GM23338 (cell line): ENCODE measurements at regions not wholly inside any gene's neighbourhood (a gene's known extent, or its start where the extent isn't known, plus 50 kb on each side); places are given as distances from the start of the nearest gene placed in this dataset.

ENCODE experiments used
- ATAC-seq: fragments of 200-7000 bp; cut with Tn5 transposase; 3 replicates; pipeline ENCODE4 v1.9.1; 2020
- DNase-seq: peaks from one replicate; pipeline ENCODE4 v3.0.0-alpha.2; 2015; ENCODE audit warnings: low spot score
- H2AFZ ChIP-seq: fragments of 200-600 bp; sonication (generic); 2 replicates; pipeline ENCODE4 v1.8.0; 2016; ENCODE audit warnings: antibody characterized with exemption, mild to moderate bottlenecking, moderate library complexity
- H3F3A ChIP-seq: fragments of 200-600 bp; sonication (generic); replicated peaks from 2 replicates; pipeline ENCODE4 v1.8.0; 2017; ENCODE audit warnings: antibody characterized with exemption, mixed run types, low read depth
- H3K27ac ChIP-seq: fragments of 200-600 bp; sonication (generic); 2 replicates; pipeline ENCODE4 v1.6.1; 2016; ENCODE audit warnings: low read depth
- H3K27me3 ChIP-seq: fragments of 200-600 bp; sonication (generic); 2 replicates; pipeline ENCODE4 v1.8.0; 2016; ENCODE audit warnings: mild to moderate bottlenecking, mixed run types, moderate library complexity; ENCODE audit not compliant: insufficient read depth
- H3K36me3 ChIP-seq: fragments of 200-600 bp; sonication (generic); 2 replicates; pipeline ENCODE4 v1.8.0; 2016; ENCODE audit warnings: mild to moderate bottlenecking; ENCODE audit not compliant: insufficient read depth
- H3K4me1 ChIP-seq: fragments of 200-600 bp; sonication (generic); 2 replicates; pipeline ENCODE4 v1.8.0; 2016; ENCODE audit warnings: mild to moderate bottlenecking, moderate library complexity; ENCODE audit not compliant: insufficient read depth
- H3K4me2 ChIP-seq: fragments of 200-600 bp; sonication (generic); 2 replicates; pipeline ENCODE4 v1.7.1; 2017; ENCODE audit warnings: mixed run types
- H3K4me3 ChIP-seq: fragments of 200-600 bp; sonication (generic); 2 replicates; pipeline ENCODE4 v1.6.1; 2016; ENCODE audit warnings: mixed run types
- H3K79me2 ChIP-seq: fragments of 200-600 bp; sonication (generic); replicated peaks from 2 replicates; pipeline ENCODE4 v1.8.0; 2017; ENCODE audit warnings: mild to moderate bottlenecking; ENCODE audit not compliant: insufficient read depth
- H3K9me2 ChIP-seq: fragments of 200-600 bp; sonication (generic); 2 replicates; pipeline ENCODE4 v1.8.0; 2017; ENCODE audit not compliant: insufficient read depth
- H4K20me1 ChIP-seq: fragments of 200-600 bp; sonication (generic); replicated peaks from 2 replicates; pipeline ENCODE4 v1.8.0; 2017; ENCODE audit warnings: mild to moderate bottlenecking; ENCODE audit not compliant: insufficient read depth
- H3K27ac Mint-ChIP-seq: 2 replicates; pipeline ENCODE4 v1.8.0; 2020; ENCODE audit warnings: inconsistent platforms, mild to moderate bottlenecking, moderate library complexity, mixed read lengths
- H3K27me3 Mint-ChIP-seq: 3 replicates; pipeline ENCODE4 v1.8.0; 2022; ENCODE audit warnings: low read depth, mild to moderate bottlenecking, moderate library complexity, mixed read lengths, inconsistent platforms; ENCODE audit not compliant: insufficient read depth, poor library complexity
- H3K36me3 Mint-ChIP-seq: 3 replicates; pipeline ENCODE4 v1.8.0; 2021; ENCODE audit warnings: low read depth, mild to moderate bottlenecking, inconsistent platforms, moderate library complexity, mixed read lengths
- H3K4me1 Mint-ChIP-seq: 3 replicates; pipeline ENCODE4 v1.8.0; 2020; ENCODE audit warnings: mild to moderate bottlenecking, inconsistent platforms, mixed read lengths
- H3K4me3 Mint-ChIP-seq: 3 replicates; pipeline ENCODE4 v1.8.0; 2021; ENCODE audit warnings: moderate library complexity, mild to moderate bottlenecking, inconsistent platforms, mixed read lengths
- H3K9me3 Mint-ChIP-seq: 3 replicates; pipeline ENCODE4 v1.8.0; 2020; ENCODE audit warnings: moderate library complexity, mild to moderate bottlenecking, inconsistent platforms, mixed read lengths
- CTCF ChIP-seq, 2 experiments: fragments of 200-600 bp in 1 of 2; sonication (generic) in 1 of 2; conservative IDR thresholded peaks; 2 replicates each; pipeline versions ENCODE4 v1.5.1 to v1.6.1; 2016 to 2017; ENCODE audit warnings: antibody characterized with exemption in 2 of 2, low read depth in 2 of 2, mild to moderate bottlenecking in 2 of 2, moderate library complexity in 1 of 2
- EZH2phosphoT487 ChIP-seq: fragments of 200-600 bp; sonication (generic); IDR thresholded peaks from one replicate; pipeline ENCODE4 v1.8.1; 2018; ENCODE audit warnings: antibody characterized with exemption; ENCODE audit not compliant: unreplicated experiment
- TF ChIP-seq, protein P1 (sequence below): fragments of 250-450 bp; sonication (Bioruptor Pico); IDR thresholded peaks from 2 replicates; pipeline ENCODE4 v1.5.0; 2020; ENCODE audit warnings: mild to moderate bottlenecking, moderate library complexity

- no peak overlapping the region for H3K27ac Mint-ChIP-seq
- no peaks in the 10 kb centered on the region for H3K9me2 ChIP-seq
- H3K27ac ChIP-seq = no peak overlapping the region
- no peak overlapping the region for H2AFZ ChIP-seq
- H3K36me3 Mint-ChIP-seq = no peaks in the 10 kb centered on the region
- H4K20me1 ChIP-seq = no peaks in the 10 kb centered on the region
- ATAC-seq (peak; percentile 54), DNase-seq (peak; percentile 59)
- H3K4me3 ChIP-seq = no peak overlapping the region
- no peaks in the 10 kb centered on the region for H3F3A ChIP-seq
- H3K79me2 ChIP-seq = no peaks in the 10 kb centered on the region
- peaks cover 27% of the 10 kb centered on the region for H3K27me3 ChIP-seq
- H3K4me1 Mint-ChIP-seq = peaks cover 33% of the 10 kb centered on the region
- no peaks in the 10 kb centered on the region for H3K36me3 ChIP-seq
- TF ChIP-seq, protein P1, sequence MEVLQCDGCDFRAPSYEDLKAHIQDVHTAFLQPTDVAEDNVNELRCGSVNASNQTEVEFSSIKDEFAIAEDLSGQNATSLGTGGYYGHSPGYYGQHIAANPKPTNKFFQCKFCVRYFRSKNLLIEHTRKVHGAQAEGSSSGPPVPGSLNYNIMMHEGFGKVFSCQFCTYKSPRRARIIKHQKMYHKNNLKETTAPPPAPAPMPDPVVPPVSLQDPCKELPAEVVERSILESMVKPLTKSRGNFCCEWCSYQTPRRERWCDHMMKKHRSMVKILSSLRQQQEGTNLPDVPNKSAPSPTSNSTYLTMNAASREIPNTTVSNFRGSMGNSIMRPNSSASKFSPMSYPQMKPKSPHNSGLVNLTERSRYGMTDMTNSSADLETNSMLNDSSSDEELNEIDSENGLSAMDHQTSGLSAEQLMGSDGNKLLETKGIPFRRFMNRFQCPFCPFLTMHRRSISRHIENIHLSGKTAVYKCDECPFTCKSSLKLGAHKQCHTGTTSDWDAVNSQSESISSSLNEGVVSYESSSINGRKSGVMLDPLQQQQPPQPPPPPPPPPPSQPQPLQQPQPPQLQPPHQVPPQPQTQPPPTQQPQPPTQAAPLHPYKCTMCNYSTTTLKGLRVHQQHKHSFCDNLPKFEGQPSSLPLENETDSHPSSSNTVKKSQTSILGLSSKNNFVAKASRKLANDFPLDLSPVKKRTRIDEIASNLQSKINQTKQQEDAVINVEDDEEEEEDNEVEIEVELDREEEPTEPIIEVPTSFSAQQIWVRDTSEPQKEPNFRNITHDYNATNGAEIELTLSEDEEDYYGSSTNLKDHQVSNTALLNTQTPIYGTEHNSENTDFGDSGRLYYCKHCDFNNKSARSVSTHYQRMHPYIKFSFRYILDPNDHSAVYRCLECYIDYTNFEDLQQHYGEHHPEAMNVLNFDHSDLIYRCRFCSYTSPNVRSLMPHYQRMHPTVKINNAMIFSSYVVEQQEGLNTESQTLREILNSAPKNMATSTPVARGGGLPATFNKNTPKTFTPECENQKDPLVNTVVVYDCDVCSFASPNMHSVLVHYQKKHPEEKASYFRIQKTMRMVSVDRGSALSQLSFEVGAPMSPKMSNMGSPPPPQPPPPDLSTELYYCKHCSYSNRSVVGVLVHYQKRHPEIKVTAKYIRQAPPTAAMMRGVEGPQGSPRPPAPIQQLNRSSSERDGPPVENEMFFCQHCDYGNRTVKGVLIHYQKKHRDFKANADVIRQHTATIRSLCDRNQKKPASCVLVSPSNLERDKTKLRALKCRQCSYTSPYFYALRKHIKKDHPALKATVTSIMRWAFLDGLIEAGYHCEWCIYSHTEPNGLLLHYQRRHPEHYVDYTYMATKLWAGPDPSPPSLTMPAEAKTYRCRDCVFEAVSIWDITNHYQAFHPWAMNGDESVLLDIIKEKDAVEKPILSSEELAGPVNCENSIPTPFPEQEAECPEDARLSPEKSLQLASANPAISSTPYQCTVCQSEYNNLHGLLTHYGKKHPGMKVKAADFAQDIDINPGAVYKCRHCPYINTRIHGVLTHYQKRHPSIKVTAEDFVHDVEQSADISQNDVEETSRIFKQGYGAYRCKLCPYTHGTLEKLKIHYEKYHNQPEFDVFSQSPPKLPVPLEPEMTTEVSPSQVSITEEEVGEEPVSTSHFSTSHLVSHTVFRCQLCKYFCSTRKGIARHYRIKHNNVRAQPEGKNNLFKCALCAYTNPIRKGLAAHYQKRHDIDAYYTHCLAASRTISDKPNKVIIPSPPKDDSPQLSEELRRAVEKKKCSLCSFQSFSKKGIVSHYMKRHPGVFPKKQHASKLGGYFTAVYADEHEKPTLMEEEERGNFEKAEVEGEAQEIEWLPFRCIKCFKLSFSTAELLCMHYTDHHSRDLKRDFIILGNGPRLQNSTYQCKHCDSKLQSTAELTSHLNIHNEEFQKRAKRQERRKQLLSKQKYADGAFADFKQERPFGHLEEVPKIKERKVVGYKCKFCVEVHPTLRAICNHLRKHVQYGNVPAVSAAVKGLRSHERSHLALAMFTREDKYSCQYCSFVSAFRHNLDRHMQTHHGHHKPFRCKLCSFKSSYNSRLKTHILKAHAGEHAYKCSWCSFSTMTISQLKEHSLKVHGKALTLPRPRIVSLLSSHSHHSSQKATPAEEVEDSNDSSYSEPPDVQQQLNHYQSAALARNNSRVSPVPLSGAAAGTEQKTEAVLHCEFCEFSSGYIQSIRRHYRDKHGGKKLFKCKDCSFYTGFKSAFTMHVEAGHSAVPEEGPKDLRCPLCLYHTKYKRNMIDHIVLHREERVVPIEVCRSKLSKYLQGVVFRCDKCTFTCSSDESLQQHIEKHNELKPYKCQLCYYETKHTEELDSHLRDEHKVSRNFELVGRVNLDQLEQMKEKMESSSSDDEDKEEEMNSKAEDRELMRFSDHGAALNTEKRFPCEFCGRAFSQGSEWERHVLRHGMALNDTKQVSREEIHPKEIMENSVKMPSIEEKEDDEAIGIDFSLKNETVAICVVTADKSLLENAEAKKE (CRISPR knock-in tag) = no peak
- TF ChIP-seq CTCF (conservative IDR thresholded peaks at IDR 0.05; ENCODE audit: low read depth in 2 of 2) = peak; percentile 51 to 63
- peaks cover 15% of the 10 kb centered on the region for H3K27me3 Mint-ChIP-seq
- H3K9me3 Mint-ChIP-seq = no peaks in the 10 kb centered on the region
- no peak overlapping the region for H3K4me3 Mint-ChIP-seq
- no peak overlapping the region for H3K4me2 ChIP-seq
- peaks cover 43% of the 10 kb centered on the region for H3K4me1 ChIP-seq
These were observed 522.6 kb upstream of the SEMA6D start for GRCh38 chr15:47194718-47195117.

- H2AFZ ChIP-seq = no peak overlapping the region
- peak overlapping the region; percentile 59 for H3K4me2 ChIP-seq
- H3K27ac Mint-ChIP-seq = no peak overlapping the region
- H3K27me3 Mint-ChIP-seq = peaks cover 3% of the 10 kb centered on the region
- H3K4me1 ChIP-seq = peaks cover 37% of the 10 kb centered on the region
- no peak overlapping the region for H3K27ac ChIP-seq
- no peaks in the 10 kb centered on the region for H3K9me2 ChIP-seq
- no peaks in the 10 kb centered on the region for H3K9me3 Mint-ChIP-seq
- H3K4me3 Mint-ChIP-seq = no peak overlapping the region; the same call in 2 of the 3 replicates
- H3F3A ChIP-seq = no peaks in the 10 kb centered on the region
- peaks cover 13% of the 10 kb centered on the region for H3K27me3 ChIP-seq
- DNase-seq = peak; percentile 90
- ATAC-seq = peak; percentile 98
- H3K36me3 ChIP-seq = no peaks in the 10 kb centered on the region
- H3K4me3 ChIP-seq = peak overlapping the region; percentile 29
- H3K79me2 ChIP-seq = no peaks in the 10 kb centered on the region
- TF ChIP-seq EZH2phosphoT487 (no peak), CTCF (conservative IDR thresholded peaks at IDR 0.05; ENCODE audit: low read depth in 2 of 2) (peak; percentile 85 to 98)
- H3K36me3 Mint-ChIP-seq = no peaks in the 10 kb centered on the region
- no peaks in the 10 kb centered on the region for H4K20me1 ChIP-seq
- H3K4me1 Mint-ChIP-seq = peaks cover 38% of the 10 kb centered on the region
These were observed 521.3 kb upstream of the SEMA6D start for GRCh38 chr15:47196048-47196447.
